ENCODE measurements at regions not wholly inside any gene's neighbourhood (a gene's known extent, or its start where the extent isn't known, plus 50 kb on each side); places are given as distances from the start of the nearest gene placed in this dataset.

GRCh38 chr4:138414202-138414601 lies 172.1 kb upstream of the SLC7A11 start:
- H3K4me1 ChIP-seq (ENCODE audit: control insufficient read depth, extremely low read depth, insufficient read depth, low read length) = no peaks in the 10 kb centered on the region
- dilution Hi-C loops (cut with MboI; ENCODE audit: extremely low pct_ligation_motif_present, low sequenced_read_pairs) (no loop called here), intact Hi-C loops (cut with micrococcal nuclease) (no loop called here)
- BruUV-seq (replicated peaks) = no TSS peak
- DNase-seq (ENCODE audit: low read depth, low spot score) (no peak), FAIRE-seq (no peak)
- no peaks in the 10 kb centered on the region for H3K36me3 ChIP-seq (ENCODE audit: control insufficient read depth in 2 of 2, extremely low read depth in 1 of 2, insufficient read depth in 2 of 2, low read length in 2 of 2)
- TF ChIP-seq POLR2A (IDR thresholded peaks at IDR 0.05; ENCODE audit: low read depth, low read length) (no peak), JUN (IDR thresholded peaks at IDR 0.05; ENCODE audit: borderline replicate concordance, insufficient read depth, insufficient read length, low read depth) (no peak), GATA2 (IDR thresholded peaks at IDR 0.05; ENCODE audit: insufficient read depth, insufficient read length, low read depth, low read length) (no peak), EZH2 (IDR thresholded peaks at IDR 0.05; ENCODE audit: borderline replicate concordance, low read depth, low read length, severe bottlenecking) (no peak), MAX (IDR thresholded peaks at IDR 0.05; ENCODE audit: insufficient read depth, insufficient read length) (no peak), CTCF (IDR thresholded peaks at IDR 0.05; ENCODE audit: extremely low read depth in 1 of 2, insufficient read depth in 1 of 2, low read depth in 1 of 2, low read length in 2 of 2) (no peak)
- H3K27ac ChIP-seq (ENCODE audit: insufficient read depth, low read depth, low read length) = no peak overlapping the region
- no peaks in the 10 kb centered on the region for H3K9me3 ChIP-seq (replicated peaks; ENCODE audit: control insufficient read depth, insufficient read depth, low read length)
- H3K9me1 ChIP-seq (replicated peaks; ENCODE audit: control insufficient read depth, extremely low read depth, insufficient read depth, low read length) = no peaks in the 10 kb centered on the region
- H3K79me2 ChIP-seq (ENCODE audit: control insufficient read depth, insufficient read depth, low read length) = no peaks in the 10 kb centered on the region
- POLR2A ChIA-PET = no interaction called here
- no peaks in the 10 kb centered on the region for H3K27me3 ChIP-seq (ENCODE audit: control insufficient read depth in 2 of 2, insufficient read depth in 2 of 2, low read length in 2 of 2)
- H3K4me2 ChIP-seq (ENCODE audit: insufficient read depth, low read length) = no peak overlapping the region
- CTCF ChIA-PET = no interaction called here
- H4K20me1 ChIP-seq (replicated peaks; ENCODE audit: control insufficient read depth, extremely low read depth, insufficient read depth, low read length) = no peaks in the 10 kb centered on the region
- no peak overlapping the region for H2AFZ ChIP-seq (ENCODE audit: low read depth, low read length)
- no peak overlapping the region for H3K4me3 ChIP-seq (replicated peaks in 1 of 3; ENCODE audit: insufficient read depth in 1 of 3, low read depth in 1 of 3, low read length in 3 of 3)
- H3K9ac ChIP-seq (replicated peaks; ENCODE audit: extremely low read depth, insufficient read depth, low read length) = no peak overlapping the region

GRCh38 chr4:138413273-138413672 lies 171.1 kb upstream of the SLC7A11 start:
- Histone ChIP-seq H3K4me1 (ENCODE audit: control insufficient read depth, extremely low read depth, insufficient read depth, low read length) (no peaks in the 10 kb centered on the region), H3K4me2 (ENCODE audit: insufficient read depth, low read length) (no peak overlapping the region), H3K27ac (ENCODE audit: insufficient read depth, low read depth, low read length) (no peak overlapping the region), H3K9me3 (replicated peaks; ENCODE audit: control insufficient read depth, insufficient read depth, low read length) (no peaks in the 10 kb centered on the region), H2AFZ (ENCODE audit: low read depth, low read length) (no peak overlapping the region), H3K4me3 (replicated peaks in 1 of 3; ENCODE audit: insufficient read depth in 1 of 3, low read depth in 1 of 3, low read length in 3 of 3) (no peak overlapping the region), H3K27me3 (ENCODE audit: control insufficient read depth in 2 of 2, insufficient read depth in 2 of 2, low read length in 2 of 2) (no peaks in the 10 kb centered on the region), H3K36me3 (ENCODE audit: control insufficient read depth in 2 of 2, extremely low read depth in 1 of 2, insufficient read depth in 2 of 2, low read length in 2 of 2) (no peaks in the 10 kb centered on the region), H3K9me1 (replicated peaks; ENCODE audit: control insufficient read depth, extremely low read depth, insufficient read depth, low read length) (no peaks in the 10 kb centered on the region), H4K20me1 (replicated peaks; ENCODE audit: control insufficient read depth, extremely low read depth, insufficient read depth, low read length) (no peaks in the 10 kb centered on the region), H3K79me2 (ENCODE audit: control insufficient read depth, insufficient read depth, low read length) (no peaks in the 10 kb centered on the region), H3K9ac (replicated peaks; ENCODE audit: extremely low read depth, insufficient read depth, low read length) (no peak overlapping the region)
- POLR2A ChIA-PET = no interaction called here
- dilution Hi-C loops (cut with MboI; ENCODE audit: extremely low pct_ligation_motif_present, low sequenced_read_pairs) = no loop called here
- intact Hi-C loops (cut with micrococcal nuclease) = no loop called here
- no peak for DNase-seq (ENCODE audit: low read depth, low spot score)
- BruUV-seq (replicated peaks) = no TSS peak
- no peak for FAIRE-seq
- TF ChIP-seq MYC (IDR thresholded peaks at IDR 0.05; ENCODE audit: low read depth, low read length) = no peak
- no peak for TF ChIP-seq JUN (IDR thresholded peaks at IDR 0.05; ENCODE audit: borderline replicate concordance, insufficient read depth, insufficient read length, low read depth)
- TF ChIP-seq POLR2A (IDR thresholded peaks at IDR 0.05; ENCODE audit: low read depth, low read length) = no peak
- TF ChIP-seq CTCF (IDR thresholded peaks at IDR 0.05; ENCODE audit: extremely low read depth in 1 of 2, insufficient read depth in 1 of 2, low read depth in 1 of 2, low read length in 2 of 2) = no peak
- TF ChIP-seq EZH2 (IDR thresholded peaks at IDR 0.05; ENCODE audit: borderline replicate concordance, low read depth, low read length, severe bottlenecking) = no peak
- no peak for TF ChIP-seq MAX (IDR thresholded peaks at IDR 0.05; ENCODE audit: insufficient read depth, insufficient read length)
- TF ChIP-seq FOS (IDR thresholded peaks at IDR 0.05; ENCODE audit: borderline replicate concordance, insufficient read depth, low read length) = no peak
- TF ChIP-seq POLR2AphosphoS5 (IDR thresholded peaks at IDR 0.05; ENCODE audit: insufficient read depth, low read depth, low read length) = no peak
- TF ChIP-seq GATA2 (IDR thresholded peaks at IDR 0.05; ENCODE audit: insufficient read depth, insufficient read length, low read depth, low read length) = no peak
- CTCF ChIA-PET = interaction anchor here (1.2 kb wide), 1 partner anchor 8 kb away, joined by 3 read pairs; no protein-coding TSS in a partner anchor
